Right ventricle myocardium superior (tissue), 1 donor: ENCODE measurements at regions not wholly inside any gene's neighbourhood (a gene's known extent, or its start where the extent isn't known, plus 50 kb on each side); places are given as distances from the start of the nearest gene placed in this dataset.

Experiments
- ATAC-seq: fragments of 200-7000 bp; cut with Tn5 transposase; one replicate; pipeline ENCODE4 v1.9.1; 2020; ENCODE audit warnings: mild to moderate bottlenecking; ENCODE audit not compliant: poor library complexity
- DNase-seq: peaks from one replicate; pipeline ENCODE4 v3.0.0-alpha.2; 2020
- intact Hi-C: fragments of 100-400 bp; cut with DNase I; formaldehyde crosslinking; loops from one replicate; pipeline ENCODE4 v1.11.2; 2022
- donor health status: DM: no; HTN: yes; CAD: no; lungs with severe emphysema.

DNA sequence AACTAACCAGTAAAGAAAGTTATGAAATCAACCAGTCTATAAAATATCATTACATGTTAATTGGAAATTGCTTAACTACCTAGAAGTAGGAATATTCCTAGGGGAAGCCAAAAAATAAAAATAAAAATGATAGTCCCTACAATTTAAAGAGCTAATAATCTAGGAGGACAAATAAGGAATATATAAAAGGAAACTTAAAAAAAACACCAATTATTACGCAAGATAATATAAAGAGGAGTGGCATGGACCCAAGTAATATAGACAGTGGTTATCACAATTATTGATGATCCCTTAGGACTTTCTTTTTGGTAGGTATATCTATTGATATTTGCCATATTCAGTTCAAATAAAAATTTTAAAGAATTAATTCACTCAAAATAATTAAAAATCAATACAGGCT, 498.7 kb downstream of the SOX5 start:
- ATAC-seq (no peak), DNase-seq (no peak)
- intact Hi-C loops: no loop called here

DNA sequence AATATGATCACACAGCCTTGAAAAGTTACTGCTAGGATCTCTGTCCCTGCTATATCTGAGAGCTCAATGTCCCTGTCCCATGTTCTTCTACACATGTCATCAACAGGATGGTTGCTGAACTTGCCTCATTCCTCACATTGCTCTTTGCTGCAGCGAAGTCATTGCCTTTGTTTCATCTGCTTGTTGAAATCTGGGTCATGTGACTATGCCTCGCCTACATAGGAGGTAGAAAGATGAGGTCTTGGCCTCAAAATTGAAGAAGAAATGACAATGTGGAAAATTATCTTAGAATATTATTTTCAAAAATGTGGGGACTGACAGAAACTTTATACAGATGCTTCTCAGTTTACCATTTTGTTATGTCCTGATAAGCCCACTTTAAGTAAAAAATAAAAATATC, 494.2 kb downstream of the SOX5 start:
- ATAC-seq (no peak), DNase-seq (no peak)
- intact Hi-C loops: no loop called here

DNA sequence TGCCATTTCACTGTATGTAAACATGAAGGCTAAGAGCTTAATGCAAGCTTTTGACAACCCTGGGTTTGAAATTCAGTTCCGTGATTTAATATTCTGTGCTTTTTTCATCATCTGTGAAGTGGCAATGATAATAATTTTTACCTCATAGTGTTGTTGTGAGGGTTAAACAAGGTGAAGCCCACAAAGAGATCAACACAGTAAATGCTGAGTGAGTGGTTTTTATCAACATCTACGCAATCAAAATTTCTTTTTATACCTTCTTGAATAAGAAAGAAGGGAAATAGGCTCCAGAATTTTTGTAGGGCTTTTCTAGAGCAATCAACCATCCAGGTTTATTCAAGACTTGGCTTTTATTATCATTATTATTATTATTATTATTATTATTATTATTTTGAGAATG, 490.8 kb downstream of the SOX5 start:
- ATAC-seq (no peak), DNase-seq (no peak)
- intact Hi-C loops: no loop called here

DNA sequence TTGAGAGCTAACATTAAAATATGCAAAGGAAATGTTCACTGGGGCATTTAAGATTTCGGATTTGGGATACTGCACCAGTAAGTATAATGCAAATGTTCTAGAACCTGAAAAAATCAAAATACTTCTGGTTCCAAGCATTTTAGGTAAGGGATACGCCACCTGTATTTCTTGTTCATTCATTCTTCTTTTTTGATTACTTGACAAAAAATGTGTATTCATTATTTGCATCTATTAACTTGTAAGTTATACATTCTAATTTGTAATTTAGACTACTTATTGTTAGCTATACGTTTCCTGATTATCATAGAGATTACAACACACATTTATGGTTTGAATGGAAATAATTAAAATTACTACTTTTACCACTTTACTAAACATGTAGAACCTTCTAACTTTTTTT, 486.9 kb downstream of the SOX5 start:
- no peak for ATAC-seq
- no peak for DNase-seq
- intact Hi-C loops: no loop called here

DNA sequence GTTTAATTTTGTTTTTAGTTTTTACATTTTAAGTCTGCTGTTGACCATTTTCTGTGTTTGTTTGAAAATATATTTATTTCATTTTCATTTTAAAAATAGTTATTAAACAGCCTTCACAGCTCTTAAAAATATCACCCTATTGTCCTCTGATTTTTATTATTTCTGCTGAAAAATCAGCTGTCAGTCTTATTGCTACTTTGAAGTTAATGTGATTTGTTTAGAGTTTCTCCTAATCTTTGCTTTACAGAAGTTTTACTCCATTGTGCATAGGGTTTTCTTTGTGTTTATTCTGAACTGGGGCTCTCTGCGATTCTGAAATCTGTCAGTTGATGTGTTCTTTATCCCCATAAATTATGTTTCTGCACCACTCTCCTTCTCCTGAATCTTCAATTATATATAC, 486.3 kb downstream of the SOX5 start:
- intact Hi-C loops: no loop called here
- ATAC-seq: no peak
- DNase-seq: no peak

DNA sequence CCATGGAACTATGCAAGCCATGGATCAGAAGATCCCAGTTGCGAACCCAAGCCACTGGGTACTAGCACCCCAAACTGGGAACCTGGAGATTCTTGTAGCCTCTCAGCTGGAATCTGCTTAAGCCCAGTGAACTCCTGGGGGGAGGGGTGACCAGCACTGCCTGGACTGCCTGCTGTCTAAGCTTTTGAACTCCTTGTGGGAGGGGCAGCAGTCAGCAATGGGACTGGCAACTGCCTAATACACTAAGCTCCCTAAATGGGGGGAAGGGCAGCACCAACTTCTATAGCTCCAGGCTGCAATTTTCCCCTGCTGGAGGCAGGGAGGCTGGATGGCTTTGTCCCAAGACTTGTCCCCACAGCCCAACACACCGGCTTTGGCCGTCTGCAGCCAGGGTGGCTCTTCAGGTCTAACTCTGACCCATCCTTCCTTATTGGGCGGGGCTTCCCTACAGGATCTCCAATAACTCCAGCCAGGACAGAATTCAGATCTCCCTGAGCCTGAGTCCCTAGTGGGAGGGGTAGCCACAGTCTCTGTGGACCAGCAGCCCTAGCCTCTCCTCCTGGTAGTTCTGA, 485.1 kb downstream of the SOX5 start:
- intact Hi-C loops: no loop called here
- DNase-seq: no peak
- no peak for ATAC-seq

DNA sequence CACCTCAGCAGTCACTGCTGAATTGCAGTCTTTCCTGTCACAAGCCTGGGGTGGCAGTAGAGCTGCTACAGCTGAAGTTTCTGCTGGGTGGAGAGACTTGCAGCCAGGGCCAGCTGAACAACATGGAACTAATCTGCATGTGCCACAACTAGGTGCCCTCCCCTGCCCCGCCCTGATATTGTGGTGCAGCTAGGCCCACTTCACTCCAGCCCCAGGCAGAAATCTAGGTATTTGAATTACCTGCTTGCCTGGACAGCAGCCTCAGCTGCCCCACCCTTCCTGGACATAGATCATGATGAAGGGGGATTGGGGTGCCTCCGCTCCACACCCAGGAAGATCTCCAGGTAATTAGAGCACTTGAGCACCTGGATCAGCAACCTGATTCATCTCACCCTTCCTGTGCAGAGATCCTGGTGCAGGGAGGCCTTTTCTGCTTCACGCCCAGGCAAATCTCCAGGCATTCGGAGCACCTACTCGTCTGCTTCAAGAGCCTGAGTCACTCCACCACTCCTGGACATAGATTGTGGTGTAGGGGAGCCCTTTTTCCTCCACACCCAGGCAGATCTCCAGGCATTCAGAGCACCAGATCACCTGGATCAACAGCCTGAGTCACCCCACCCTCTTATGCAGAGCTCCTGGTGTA, 477.0 kb downstream of the SOX5 start:
- ATAC-seq (no peak), DNase-seq (no peak)
- intact Hi-C loops: no loop called here

DNA sequence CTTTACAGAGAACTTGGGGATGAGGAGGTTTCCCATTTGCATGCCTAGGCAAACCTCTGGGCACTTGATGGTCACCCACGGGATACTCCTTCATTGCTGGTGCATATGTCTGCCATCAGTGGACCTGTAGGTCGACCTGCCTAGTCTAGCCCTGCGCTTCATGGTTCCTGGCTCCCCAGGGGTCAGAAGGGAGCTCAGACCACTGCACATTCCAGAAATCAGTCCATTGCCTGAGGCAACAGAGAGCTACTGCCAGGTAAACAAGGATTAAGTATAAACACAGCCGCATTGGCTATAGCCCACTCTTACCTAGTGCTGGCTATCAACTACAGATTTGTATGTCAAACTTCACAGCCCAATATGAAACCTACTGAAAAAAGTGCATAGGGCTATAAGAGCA, 476.4 kb downstream of the SOX5 start:
- DNase-seq (no peak), ATAC-seq (no peak)
- intact Hi-C loops: no loop called here

DNA sequence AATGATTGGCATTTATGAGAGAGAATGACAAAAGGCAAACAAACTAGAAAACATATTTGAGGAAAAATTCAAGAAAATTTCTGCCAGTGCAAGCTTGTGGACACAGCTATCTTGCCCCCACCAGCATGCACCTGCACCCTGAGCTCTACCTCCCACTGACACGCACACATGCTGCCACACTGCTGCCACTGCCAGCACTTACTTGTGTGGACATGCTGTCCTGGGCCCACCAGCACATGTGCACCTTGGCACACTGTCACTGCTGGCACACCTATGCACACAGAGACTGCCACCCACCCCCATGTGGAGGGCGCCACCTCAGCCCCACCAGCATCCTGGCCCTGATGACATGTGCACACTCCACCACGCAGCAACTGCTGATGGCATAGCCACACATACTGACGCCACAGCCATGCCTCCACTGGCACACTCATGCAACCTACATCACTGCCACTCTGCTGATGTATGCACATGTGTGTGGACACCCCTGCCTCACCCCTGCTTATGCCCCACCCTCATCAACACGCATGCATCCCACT, 475.0 kb downstream of the SOX5 start:
- DNase-seq: no peak
- intact Hi-C loops: no loop called here
- no peak for ATAC-seq
